Psoas muscle (tissue), 7 donors: ENCODE measurements at regions not wholly inside any gene's neighbourhood (a gene's known extent, or its start where the extent isn't known, plus 50 kb on each side); places are given as distances from the start of the nearest gene placed in this dataset.

ENCODE experiments used
- ATAC-seq, 4 donors: fragments of 200-7000 bp; cut with Tn5 transposase; one replicate each; pipeline ENCODE4 v1.9.1; 2020; ENCODE audit warnings: moderate library complexity in 3 of 4, mild to moderate bottlenecking in 2 of 4
- DNase-seq, 2 donors: peaks; one replicate each; pipeline ENCODE4 v3.0.0-alpha.2; 2020
- H3K27ac ChIP-seq: fragments of 200-600 bp; one replicate; pipeline ENCODE4 v1.8.0; 2022
- H3K27me3 ChIP-seq, 3 donors: fragments of 200-600 bp in 1 of 3; one replicate each; pipeline versions ENCODE4 v1.6.1 to v1.8.0; 2013 to 2022; ENCODE audit warnings: low read length in 2 of 3, mild to moderate bottlenecking in 2 of 3, moderate library complexity in 1 of 3; ENCODE audit not compliant: insufficient read depth in 3 of 3
- H3K36me3 ChIP-seq, 2 donors: fragments of 200-600 bp in 1 of 2; one replicate each; pipeline versions ENCODE4 v1.6.1 to v1.8.0; 2013 to 2022; ENCODE audit warnings: low read depth in 1 of 2, mild to moderate bottlenecking in 1 of 2, moderate library complexity in 1 of 2; ENCODE audit not compliant: insufficient read depth in 1 of 2
- H3K4me1 ChIP-seq: fragments of 200-600 bp; one replicate; pipeline ENCODE4 v1.8.0; 2022
- H3K4me3 ChIP-seq: fragments of 200-600 bp; one replicate; pipeline ENCODE4 v1.8.0; 2022; ENCODE audit warnings: mild to moderate bottlenecking
- H3K9me3 ChIP-seq: fragments of 200-600 bp; one replicate; pipeline ENCODE4 v1.8.0; 2022
- WGBS, 3 donors: extraction: QIAGEN DNeasy Blood & Tissue Kit; methylation state at CpG; one replicate each; pipeline versions ENCODE4 v1.1.6 to v1.1.7; 2013; 5-methylcytosine and 5-hydroxymethylcytosine counted together
- intact Hi-C, 2 donors: fragments of 100-400 bp; cut with DNase I; formaldehyde crosslinking; loops; one replicate each; pipeline versions ENCODE4 v1.11.0 to v1.14.2; 2022
- TF ChIP-seq, protein P1 (sequence below): fragments of 200-600 bp; IDR thresholded peaks from one replicate; pipeline ENCODE4 v1.8.0; 2022; ENCODE audit warnings: antibody characterized with exemption
- donor health status: healthy with polysubstance abuse.
- donor health status: DM: no; HTN: no; CAD: no; lungs with moderate emphysema.
- donor health status: Bipolar disorder and iron deficiency.
- donor health status: healthy.
- donor health status: DM: yes; HTN: yes; CAD: no.
- donor health status: DM: no; HTN: no; CAD: no.
- donor health status: DM: yes; HTN: yes; CAD: no.

GRCh38 chr1:170460001-170460400 is 72.0 kb upstream of the GORAB start:
- intact Hi-C loops: no loop called here
- ATAC-seq: no peak
- TF ChIP-seq, protein P1, sequence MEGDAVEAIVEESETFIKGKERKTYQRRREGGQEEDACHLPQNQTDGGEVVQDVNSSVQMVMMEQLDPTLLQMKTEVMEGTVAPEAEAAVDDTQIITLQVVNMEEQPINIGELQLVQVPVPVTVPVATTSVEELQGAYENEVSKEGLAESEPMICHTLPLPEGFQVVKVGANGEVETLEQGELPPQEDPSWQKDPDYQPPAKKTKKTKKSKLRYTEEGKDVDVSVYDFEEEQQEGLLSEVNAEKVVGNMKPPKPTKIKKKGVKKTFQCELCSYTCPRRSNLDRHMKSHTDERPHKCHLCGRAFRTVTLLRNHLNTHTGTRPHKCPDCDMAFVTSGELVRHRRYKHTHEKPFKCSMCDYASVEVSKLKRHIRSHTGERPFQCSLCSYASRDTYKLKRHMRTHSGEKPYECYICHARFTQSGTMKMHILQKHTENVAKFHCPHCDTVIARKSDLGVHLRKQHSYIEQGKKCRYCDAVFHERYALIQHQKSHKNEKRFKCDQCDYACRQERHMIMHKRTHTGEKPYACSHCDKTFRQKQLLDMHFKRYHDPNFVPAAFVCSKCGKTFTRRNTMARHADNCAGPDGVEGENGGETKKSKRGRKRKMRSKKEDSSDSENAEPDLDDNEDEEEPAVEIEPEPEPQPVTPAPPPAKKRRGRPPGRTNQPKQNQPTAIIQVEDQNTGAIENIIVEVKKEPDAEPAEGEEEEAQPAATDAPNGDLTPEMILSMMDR: no peak
- H3K36me3 ChIP-seq: no peaks in the 10 kb centered on the region
- 25 to 32% (median 30%) methylated on average over 2 of the region's 2 CpGs for WGBS, 3 donors
- no peak overlapping the region for H3K4me3 ChIP-seq
- DNase-seq: no peak
- H3K9me3 ChIP-seq: peaks cover under 1% of the 10 kb centered on the region
- H3K4me1 ChIP-seq: no peaks in the 10 kb centered on the region
- no peak overlapping the region for H3K27ac ChIP-seq
- H3K27me3 ChIP-seq: no peaks in the 10 kb centered on the region

GRCh38 chr1:170460414-170461155 is 71.4 kb upstream of the GORAB start:
- no peak for DNase-seq
- no peaks in the 10 kb centered on the region for H3K4me1 ChIP-seq
- no peaks in the 10 kb centered on the region for H3K9me3 ChIP-seq
- 20 to 30% (median 20%) methylated on average over 2 of the region's 2 CpGs for WGBS, 3 donors
- TF ChIP-seq, protein P1: no peak
- no peak overlapping the region for H3K4me3 ChIP-seq
- H3K36me3 ChIP-seq: no peaks in the 10 kb centered on the region
- intact Hi-C loops: no loop called here
- H3K27me3 ChIP-seq: no peaks in the 10 kb centered on the region
- H3K27ac ChIP-seq: no peak overlapping the region
- no peak for ATAC-seq

- Histone ChIP-seq H3K4me3 (no peak overlapping the region), H3K27me3 (no peaks in the 10 kb centered on the region), H3K27ac (peak overlapping the region; percentile 61), H3K36me3 (no peaks in the 10 kb centered on the region), H3K4me1 (no peaks in the 10 kb centered on the region), H3K9me3 (no peaks in the 10 kb centered on the region)
- WGBS, 3 donors: 26 to 38% (median 28%) methylated on average over 1 of the region's 1 CpG
- DNase-seq (no peak), ATAC-seq (peak in 2 of 4 donors; percentile 28 to 40)
- intact Hi-C loops: no loop called here
- TF ChIP-seq, protein P1: no peak
These were observed 70.6 kb upstream of the GORAB start for GRCh38 chr1:170461291-170461747.

- intact Hi-C loops: no loop called here
These were observed 70.1 kb upstream of the GORAB start for GRCh38 chr1:170461762-170462384.

More at GRCh38 chr1:170461762-170462384, 70.1 kb upstream of the GORAB start:
- H3K9me3 ChIP-seq: no peaks in the 10 kb centered on the region
- 43 to 68% (median 56%) methylated on average over 4 of the region's 4 CpGs for WGBS, 3 donors
- H3K36me3 ChIP-seq: no peaks in the 10 kb centered on the region
- no peak overlapping the region for H3K4me3 ChIP-seq
- peak; percentile 36 to 58 (median 46) for ATAC-seq
- H3K27me3 ChIP-seq: no peaks in the 10 kb centered on the region
- peak overlapping the region; percentile 61 for H3K27ac ChIP-seq
- DNase-seq: peak in 1 of 2 donors; percentile 21
- H3K4me1 ChIP-seq: no peaks in the 10 kb centered on the region
- TF ChIP-seq, protein P1: no peak
